ENCODE measurements at regions not wholly inside any gene's neighbourhood (a gene's known extent, or its start where the extent isn't known, plus 50 kb on each side); places are given as distances from the start of the nearest gene placed in this dataset.

- no peak for DNase-seq
These were observed 178.8 kb upstream of the C9orf72 start for GRCh38 chr9:27752069-27752468.

GRCh38 chr9:27755846-27756245 is 182.6 kb upstream of the C9orf72 start:
- DNase-seq = no peak

GRCh38 chr9:27756418-27756817 is 183.1 kb upstream of the C9orf72 start:
- no peak for DNase-seq

- DNase-seq = no peak
These were observed 190.6 kb upstream of the C9orf72 start for GRCh38 chr9:27763831-27764230.

DNA sequence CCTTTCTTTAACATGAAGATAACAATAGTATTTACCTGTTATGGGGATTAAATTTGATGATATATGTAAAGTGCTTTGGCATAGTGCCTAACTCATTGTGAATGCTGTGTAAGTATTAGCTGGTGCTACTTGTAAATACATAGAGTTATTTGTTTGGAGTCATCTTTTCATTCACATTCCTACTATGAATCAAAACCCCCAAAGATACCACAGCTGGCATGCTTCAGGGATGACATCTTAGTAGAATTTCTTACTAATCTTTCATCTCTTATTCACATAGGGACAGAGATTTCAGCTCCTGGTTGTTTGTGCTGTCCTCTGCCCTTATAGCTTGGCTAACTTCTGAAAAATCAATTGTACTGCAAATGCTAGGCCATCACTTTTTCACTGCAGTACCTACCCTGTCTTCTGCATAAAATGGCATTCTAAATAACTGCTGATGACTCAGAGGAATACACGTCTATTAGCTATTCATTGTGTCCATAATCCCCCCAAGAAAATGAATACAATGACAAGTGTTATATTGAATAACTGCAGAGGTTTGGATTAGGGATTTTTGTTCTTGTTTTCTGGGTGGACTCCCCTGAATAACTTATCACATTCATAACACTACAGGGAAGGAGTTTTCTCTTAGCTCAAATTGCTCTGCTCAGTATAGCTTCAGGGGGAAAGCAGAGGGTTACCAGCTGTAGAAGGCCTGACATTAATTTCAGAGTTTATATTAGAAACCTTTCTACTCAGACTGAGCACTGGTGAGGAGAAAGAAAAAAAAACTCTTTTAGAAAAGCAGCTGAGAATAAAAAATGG is 192.2 kb upstream of the C9orf72 start:
- DNase-seq = no peak

GRCh38 chr9:27766073-27766835 is 193.0 kb upstream of the C9orf72 start:
- no peak for DNase-seq

DNA sequence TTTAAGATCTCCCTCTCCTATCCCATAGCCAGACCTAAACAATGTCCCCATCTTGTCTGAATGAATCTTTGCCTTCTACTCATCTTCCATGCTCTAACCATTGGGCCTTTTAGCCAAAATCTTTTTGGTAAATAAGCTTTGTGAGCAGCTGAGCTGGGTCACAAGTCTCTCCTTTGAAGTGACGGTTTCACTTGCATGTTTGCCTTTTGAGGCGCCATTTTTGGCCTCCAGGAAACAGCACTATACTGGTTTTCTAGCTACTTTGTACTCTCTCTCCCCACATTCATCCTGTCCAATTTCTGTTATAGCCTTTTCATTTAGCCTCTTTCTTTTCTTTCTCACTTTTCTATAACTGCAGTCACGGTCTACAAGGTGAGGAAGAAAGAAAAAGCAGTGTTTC is 195.5 kb upstream of the C9orf72 start:
- no peak for DNase-seq

GRCh38 chr9:27770541-27770940 is 197.3 kb upstream of the C9orf72 start:
- no peak for DNase-seq

DNA sequence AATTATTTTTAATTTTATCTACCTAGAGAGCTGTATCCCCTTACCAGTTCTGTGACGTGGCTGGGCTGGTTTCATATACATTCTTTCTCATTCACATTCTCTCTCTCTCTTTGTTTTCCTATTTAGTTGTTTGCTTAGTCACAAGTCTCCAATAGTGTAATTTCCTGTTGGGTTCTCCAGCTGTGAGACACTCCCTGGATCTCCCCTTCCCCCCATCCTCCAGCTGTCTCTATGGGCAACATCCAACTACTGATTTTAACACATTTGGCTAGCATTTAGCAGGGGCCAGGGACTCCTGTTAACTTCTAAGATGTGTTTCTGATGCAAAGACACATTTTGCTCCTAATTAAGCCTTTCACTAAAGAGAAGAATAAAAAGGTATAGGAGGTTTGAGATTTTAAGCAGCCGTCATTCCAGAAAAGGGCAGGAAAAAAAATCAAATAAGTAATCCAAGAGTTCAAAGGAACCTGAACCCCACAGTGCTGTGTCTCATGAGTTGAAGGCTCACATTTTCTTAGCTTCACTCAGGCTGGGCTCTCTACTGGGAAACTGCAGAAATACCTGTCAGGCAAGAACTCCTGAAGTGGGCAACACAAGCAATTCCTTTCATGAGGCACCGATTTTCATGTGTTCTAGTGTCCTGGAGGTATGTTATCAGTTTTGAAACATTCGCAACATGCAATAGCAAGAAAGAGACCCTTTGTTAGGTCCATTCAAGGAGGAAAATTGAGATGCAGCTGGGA is 198.7 kb upstream of the C9orf72 start:
- DNase-seq = no peak

DNA sequence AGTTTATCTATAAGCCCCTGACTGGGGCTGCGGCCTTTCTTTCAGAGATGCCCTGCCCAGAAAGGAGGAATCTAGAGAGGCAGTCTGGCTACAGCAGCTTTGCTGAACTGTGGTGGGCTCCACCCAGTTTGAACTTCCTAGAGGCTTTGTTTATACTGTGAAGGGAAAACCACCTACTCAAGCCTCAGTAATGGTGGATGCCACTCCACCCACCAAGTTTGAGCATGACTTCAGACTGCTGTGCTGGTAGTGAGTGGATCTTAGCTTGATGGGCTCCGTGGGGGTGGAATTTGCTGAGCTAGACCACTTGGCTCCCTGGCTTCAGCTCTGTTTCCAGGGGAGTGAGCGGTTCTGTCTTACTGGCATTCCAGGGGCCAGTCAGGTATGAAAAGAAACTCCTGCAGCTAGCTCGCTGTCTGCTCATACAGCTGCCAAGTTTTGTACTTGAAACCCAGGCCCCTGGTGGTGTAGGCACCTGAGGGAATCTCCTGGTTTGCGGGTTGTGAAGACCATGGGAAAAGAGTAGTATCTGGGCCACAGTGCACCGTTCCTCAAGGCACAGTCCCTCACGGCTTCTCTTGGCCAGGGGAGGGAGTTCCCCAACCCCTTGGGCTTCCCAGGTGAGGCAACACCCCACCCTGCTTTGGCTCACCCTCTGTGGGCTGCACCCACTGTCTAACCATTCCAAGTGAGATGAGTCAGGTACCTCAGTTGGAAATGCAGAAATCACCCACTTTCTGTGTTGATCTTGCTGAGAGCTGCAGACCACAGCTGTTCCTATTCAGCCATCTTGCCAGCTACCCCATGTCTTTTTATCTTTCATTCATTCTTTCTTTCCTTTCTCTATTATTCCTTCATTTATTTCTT is 211.8 kb upstream of the C9orf72 start:
- DNase-seq = no peak

DNA sequence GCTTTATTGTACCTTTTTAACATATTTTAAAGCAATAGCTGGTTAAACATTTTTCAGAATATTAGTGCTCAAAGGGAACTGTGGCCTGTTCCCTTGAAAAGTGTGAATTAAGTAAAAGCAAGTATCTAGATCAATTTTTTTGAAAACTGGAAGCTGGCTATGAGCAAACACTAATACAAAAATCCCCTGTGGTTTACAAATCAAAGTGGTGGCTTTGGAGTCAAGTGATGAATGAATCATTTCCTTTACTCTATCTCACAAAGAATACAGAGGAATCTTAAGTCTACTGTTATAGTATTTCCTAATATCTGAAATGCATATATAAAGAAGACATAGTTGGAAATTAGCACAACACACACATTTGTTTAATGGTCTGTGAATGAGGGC is 212.4 kb upstream of the C9orf72 start:
- no peak for DNase-seq

GRCh38 chr9:27787891-27788290 is 214.6 kb upstream of the C9orf72 start:
- no peak for DNase-seq

GRCh38 chr9:27791311-27791710 is 218.0 kb upstream of the C9orf72 start:
- no peak for DNase-seq

GRCh38 chr9:27792971-27793689 is 219.8 kb upstream of the C9orf72 start:
- no peak for DNase-seq

- no peak for DNase-seq
These were observed 226.0 kb upstream of the C9orf72 start for GRCh38 chr9:27799326-27799725.

DNA sequence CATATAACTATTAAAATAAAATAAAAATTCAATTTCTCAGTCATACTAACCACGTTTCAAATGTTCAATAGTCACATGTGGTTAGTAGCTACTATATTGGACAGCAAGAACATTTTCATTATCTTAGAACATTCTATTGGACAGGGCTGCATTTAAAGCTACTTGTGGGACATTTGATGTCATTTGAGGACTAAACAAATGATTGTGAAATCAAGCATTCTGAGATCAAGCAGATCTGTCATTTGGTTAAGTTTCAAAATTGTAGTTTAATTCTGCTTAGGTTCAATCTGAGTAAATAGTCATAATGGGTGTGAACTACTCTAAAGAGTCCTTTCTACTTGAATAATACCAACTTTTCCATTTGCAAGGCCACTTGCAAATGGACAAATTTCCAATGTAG is 226.9 kb upstream of the C9orf72 start:
- DNase-seq = no peak

DNA sequence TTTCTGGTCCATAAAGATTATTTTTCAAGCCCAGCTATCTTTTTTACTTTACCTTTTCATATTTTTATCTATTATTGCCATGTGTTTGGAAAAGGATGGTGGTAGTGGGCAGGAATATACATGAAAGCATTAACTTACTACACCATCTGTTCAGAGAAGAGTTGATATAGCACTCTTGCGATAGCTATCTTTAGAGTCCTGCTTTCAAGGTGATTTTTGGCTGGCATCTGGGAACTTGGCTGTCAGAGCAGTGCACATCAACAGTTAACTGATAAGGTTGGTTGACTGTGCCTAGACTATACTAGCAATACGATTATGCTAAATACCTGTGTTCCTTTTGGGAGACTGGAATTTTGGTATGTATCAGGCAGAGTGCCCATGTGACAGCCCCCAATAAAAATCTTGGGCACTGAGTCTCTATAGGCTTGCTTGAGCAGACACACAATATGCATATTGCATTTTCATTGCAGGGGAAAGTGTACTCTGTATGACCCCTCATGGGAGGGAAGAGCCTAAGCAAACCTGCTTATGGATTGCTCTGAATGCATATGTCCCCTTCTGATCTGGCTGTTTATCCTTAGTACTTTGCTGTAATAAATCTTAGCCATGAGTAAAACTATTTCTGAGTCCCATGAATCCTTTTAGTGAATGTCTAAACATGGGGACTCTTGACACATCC is 227.6 kb upstream of the C9orf72 start:
- no peak for DNase-seq

DNA sequence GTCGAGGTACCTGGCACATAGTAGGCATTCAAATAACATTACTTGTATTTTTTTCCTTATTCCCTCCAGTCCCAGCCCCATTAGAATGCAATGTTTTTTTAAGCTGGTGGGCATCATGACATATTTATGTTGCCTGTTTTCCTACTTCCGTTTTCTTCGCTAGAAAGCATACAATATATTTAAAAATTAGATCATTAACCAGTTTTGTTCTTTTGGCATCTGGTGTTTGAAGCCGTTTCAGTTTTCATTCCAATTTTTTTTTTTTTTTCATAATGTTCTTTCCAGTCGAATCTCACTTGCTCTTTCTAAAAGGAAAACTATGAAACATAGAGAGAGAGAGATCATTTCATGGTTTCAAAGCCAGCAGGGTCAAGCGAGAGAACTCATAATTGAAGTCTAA is 228.3 kb upstream of the C9orf72 start:
- DNase-seq = no peak

DNA sequence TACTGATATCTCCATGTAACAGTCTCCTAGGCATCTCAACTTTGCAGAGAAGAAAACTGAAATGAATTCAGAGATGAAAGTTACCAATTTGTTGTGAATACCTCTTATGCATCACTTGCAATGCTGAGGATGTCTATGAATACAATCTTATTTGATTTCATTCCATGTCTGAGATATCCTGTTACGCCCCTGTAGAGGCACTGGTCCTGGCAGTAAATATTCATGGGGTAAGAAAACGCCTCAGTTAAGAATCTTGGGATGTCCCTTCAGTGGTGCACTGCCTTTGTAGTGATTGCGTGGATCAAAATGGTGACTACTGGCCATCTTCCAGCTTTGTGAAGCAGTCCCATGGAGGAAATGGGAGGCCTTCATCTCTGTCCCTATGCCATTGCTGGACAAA is 229.1 kb upstream of the C9orf72 start:
- no peak for DNase-seq

- no peak for DNase-seq
These were observed 235.6 kb upstream of the C9orf72 start for GRCh38 chr9:27808864-27809263.

- no peak for DNase-seq
These were observed 244.5 kb upstream of the C9orf72 start for GRCh38 chr9:27817747-27818146.

All from SW 1271 (cell line).